IMR-90 (cell line): ENCODE measurements at regions not wholly inside any gene's neighbourhood (a gene's known extent, or its start where the extent isn't known, plus 50 kb on each side); places are given as distances from the start of the nearest gene placed in this dataset.

Experiments
- ATAC-seq: fragments of 200-7000 bp; cut with Tn5 transposase; 2 replicates; pipeline ENCODE4 v1.9.1; 2020; ENCODE audit warnings: low read depth, mild to moderate bottlenecking, moderate library complexity
- BruUV-seq: library from RNA; stranded (reverse); fragments of 400-500 nt; replicated peaks from 2 replicates; lab custom pipeline; 2021; lab: Mats Ljungman, UMichigan
- CTCF ChIA-PET: fragments of 300-600 bp; formaldehyde crosslinking; extraction: SDS; loops from one replicate; lab custom pipeline; 2021; ENCODE audit warnings: antibody characterized with exemption; lab: Yijun Ruan, JAX
- POLR2A ChIA-PET: fragments of 300-600 bp; sonication (Branson Sonifier 250); formaldehyde crosslinking; loops from one replicate; lab custom pipeline; 2022; ENCODE audit warnings: antibody characterized with exemption; ENCODE audit not compliant: unreplicated experiment; lab: Charles Lee
- DNase-seq: peaks from one replicate; pipeline ENCODE4 v3.0.0; 2013
- H2AFZ ChIP-seq: replicated peaks from 2 replicates; pipeline ENCODE3; 2013; ENCODE audit warnings: low read length, mild to moderate bottlenecking; ENCODE audit not compliant: poor library complexity
- H2AK5ac ChIP-seq: 2 replicates; pipeline ENCODE4 v1.6.1; 2013; ENCODE audit warnings: low read depth, low read length, inconsistent platforms
- H2AK9ac ChIP-seq: replicated peaks from 2 replicates; pipeline ENCODE3; 2013; ENCODE audit warnings: mild to moderate bottlenecking, low read depth, low read length, moderate library complexity; ENCODE audit not compliant: poor library complexity
- H2BK120ac ChIP-seq: 2 replicates; pipeline ENCODE4 v1.6.1; 2013; ENCODE audit warnings: low read depth, low read length, inconsistent platforms
- H2BK15ac ChIP-seq: 3 replicates; pipeline ENCODE4 v1.6.1; 2013; ENCODE audit warnings: low read depth, low read length, inconsistent platforms
- H2BK20ac ChIP-seq: 2 replicates; pipeline ENCODE4 v1.6.1; 2013; ENCODE audit warnings: low read depth, mild to moderate bottlenecking, inconsistent platforms, low read length, moderate library complexity
- H2BK5ac ChIP-seq: 2 replicates; pipeline ENCODE4 v1.6.1; 2013; ENCODE audit warnings: mild to moderate bottlenecking, low read depth, low read length, inconsistent platforms; ENCODE audit not compliant: poor library complexity, severe bottlenecking
- H3K14ac ChIP-seq: replicated peaks from 2 replicates; pipeline ENCODE4 v1.6.1; 2013; ENCODE audit warnings: low read depth, low read length, inconsistent platforms
- H3K18ac ChIP-seq: 2 replicates; pipeline ENCODE4 v1.6.1; 2013; ENCODE audit warnings: low read depth, low read length, control low read depth
- H3K23ac ChIP-seq: 2 replicates; pipeline ENCODE4 v1.6.1; 2013; ENCODE audit warnings: low read depth, low read length, inconsistent platforms
- H3K27ac ChIP-seq: 2 replicates; pipeline ENCODE4 v1.5.1; 2013; ENCODE audit warnings: mild to moderate bottlenecking, control low read depth, low read length; ENCODE audit not compliant: insufficient read depth
- H3K27me3 ChIP-seq: 2 replicates; pipeline ENCODE4 v1.6.1; 2013; ENCODE audit warnings: low read length; ENCODE audit not compliant: control insufficient read depth, insufficient read depth
- H3K36me3 ChIP-seq: 2 replicates; pipeline ENCODE4 v1.6.1; 2013; ENCODE audit warnings: low read length, mixed read lengths; ENCODE audit not compliant: control insufficient read depth, insufficient read depth
- H3K4ac ChIP-seq: 2 replicates; pipeline ENCODE4 v1.6.1; 2013; ENCODE audit warnings: low read depth, low read length, inconsistent platforms
- H3K4me1 ChIP-seq: 2 replicates; pipeline ENCODE4 v1.6.1; 2013; ENCODE audit warnings: low read length, mixed read lengths; ENCODE audit not compliant: control insufficient read depth, insufficient read depth
- H3K4me2 ChIP-seq: 2 replicates; pipeline ENCODE4 v1.6.1; 2013; ENCODE audit warnings: low read depth, mild to moderate bottlenecking, control low read depth, low read length, moderate library complexity
- H3K4me3 ChIP-seq: 2 replicates; pipeline ENCODE4 v1.5.1; 2013; ENCODE audit warnings: low read depth, mild to moderate bottlenecking, control low read depth, low read length, moderate library complexity; ENCODE audit not compliant: insufficient read depth
- H3K56ac ChIP-seq: 2 replicates; pipeline ENCODE4 v1.6.1; 2013; ENCODE audit warnings: low read length, inconsistent platforms; ENCODE audit not compliant: insufficient read depth; ENCODE audit errors: extremely low read depth
- H3K79me1 ChIP-seq, 2 experiments: 2 replicates each; pipeline ENCODE4 v1.6.1; 2013; ENCODE audit warnings: low read length in 2 of 2, inconsistent platforms in 1 of 2, low read depth in 1 of 2
- H3K9ac ChIP-seq: 2 replicates; pipeline ENCODE4 v1.6.1; 2013; ENCODE audit warnings: low read depth, low read length, control low read depth
- H3K9me1 ChIP-seq: 2 replicates; pipeline ENCODE4 v1.6.1; 2013; ENCODE audit warnings: low read length, inconsistent platforms; ENCODE audit not compliant: insufficient read depth
- H3K9me3 ChIP-seq: 2 replicates; pipeline ENCODE4 v1.6.1; 2013; ENCODE audit warnings: low read length; ENCODE audit not compliant: control insufficient read depth, insufficient read depth
- H4K20me1 ChIP-seq: 2 replicates; pipeline ENCODE4 v1.6.1; 2013; ENCODE audit warnings: low read length, inconsistent platforms; ENCODE audit not compliant: insufficient read depth
- H4K5ac ChIP-seq: 2 replicates; pipeline ENCODE4 v1.6.1; 2013; ENCODE audit warnings: mild to moderate bottlenecking, low read depth, low read length, control low read depth
- H4K8ac ChIP-seq, 2 experiments: 2 replicates each; pipeline ENCODE4 v1.6.1; 2013; ENCODE audit warnings: low read depth in 2 of 2, low read length in 2 of 2, control low read depth in 1 of 2, inconsistent platforms in 1 of 2
- H4K91ac ChIP-seq: 2 replicates; pipeline ENCODE4 v1.6.1; 2013; ENCODE audit warnings: low read depth, low read length, inconsistent platforms; ENCODE audit not compliant: insufficient read depth
- BHLHE40 ChIP-seq: fragments of 150-350 bp; IDR thresholded peaks from 2 replicates; pipeline ENCODE4 v1.6.1; 2016; ENCODE audit warnings: mild to moderate bottlenecking, low read depth, low read length
- CEBPB ChIP-seq: IDR thresholded peaks from 2 replicates; pipeline ENCODE4 v1.6.1; 2012; ENCODE audit warnings: low read depth, low read length, improper control_type of control experiment
- CHD1 ChIP-seq: IDR thresholded peaks from 2 replicates; pipeline ENCODE4 v1.6.1; 2012; ENCODE audit warnings: low read depth, low read length, improper control_type of control experiment
- CTCF ChIP-seq: conservative IDR thresholded peaks from 2 replicates; pipeline ENCODE4 v1.5.1; 2012; ENCODE audit warnings: mild to moderate bottlenecking, low read depth, low read length, improper control_type of control experiment
- ELK1 ChIP-seq: fragments of 150-350 bp; IDR thresholded peaks from 2 replicates; pipeline ENCODE4 v1.6.1; 2016; ENCODE audit warnings: low read depth, mild to moderate bottlenecking, low read length, moderate library complexity, borderline replicate concordance
- FOS ChIP-seq: fragments of 150-350 bp; IDR thresholded peaks from 2 replicates; pipeline ENCODE4 v1.6.1; 2016; ENCODE audit warnings: low read depth, low read length
- MAFK ChIP-seq: IDR thresholded peaks from 2 replicates; pipeline ENCODE4 v1.6.1; 2012; ENCODE audit warnings: low read depth, low read length, improper control_type of control experiment
- MAZ ChIP-seq: IDR thresholded peaks from 2 replicates; pipeline ENCODE4 v1.6.1; 2012; ENCODE audit warnings: low read depth, mild to moderate bottlenecking, low read length, improper control_type of control experiment, moderate library complexity, borderline replicate concordance
- MXI1 ChIP-seq: IDR thresholded peaks from 2 replicates; pipeline ENCODE4 v1.6.1; 2012; ENCODE audit warnings: low read depth, mild to moderate bottlenecking, low read length, moderate library complexity, borderline replicate concordance
- NFE2L2 ChIP-seq: fragments of 150-350 bp; IDR thresholded peaks from 2 replicates; pipeline ENCODE4 v1.6.1; 2016; ENCODE audit warnings: low read depth, mild to moderate bottlenecking, low read length
- POLR2A ChIP-seq: IDR thresholded peaks from 2 replicates; pipeline ENCODE4 v1.6.1; 2012; ENCODE audit warnings: mild to moderate bottlenecking, low read depth, low read length
- RAD21 ChIP-seq: IDR thresholded peaks from 2 replicates; pipeline ENCODE4 v1.6.1; 2012; ENCODE audit warnings: low read length, improper control_type of control experiment
- RCOR1 ChIP-seq: IDR thresholded peaks from 2 replicates; pipeline ENCODE4 v1.6.1; 2012; ENCODE audit warnings: mild to moderate bottlenecking, low read length, improper control_type of control experiment; ENCODE audit not compliant: insufficient replicate concordance
- RFX5 ChIP-seq: IDR thresholded peaks from 2 replicates; pipeline ENCODE4 v1.8.0; 2012; ENCODE audit warnings: low read depth, mild to moderate bottlenecking, low read length, moderate library complexity
- SMC3 ChIP-seq: fragments of 150-350 bp; IDR thresholded peaks from 2 replicates; pipeline ENCODE4 v1.6.1; 2016; ENCODE audit warnings: low read depth, mild to moderate bottlenecking, antibody characterized with exemption, low read length, moderate library complexity
- USF2 ChIP-seq: fragments of 150-350 bp; IDR thresholded peaks from 2 replicates; pipeline ENCODE4 v1.6.1; 2017; ENCODE audit warnings: mild to moderate bottlenecking, antibody characterized with exemption, low read length, low read depth
- WGBS, 2 experiments: methylation state at CpG; one replicate each; pipeline versions ENCODE4 v1.1.5 to v1.1.7; 2013; ENCODE audit warnings: missing lambda C conversion rate in 2 of 2; ENCODE audit not compliant: insufficient read length in 1 of 2; ENCODE audit errors: extremely low coverage in 2 of 2; 5-methylcytosine and 5-hydroxymethylcytosine counted together
- dilution Hi-C: fragments of 300-500 bp; cut with HindIII; formaldehyde crosslinking; loops from one replicate; pipeline ENCODE4 v1.14.3; 2018; ENCODE audit warnings: low sequenced_read_pairs; ENCODE audit not compliant: unreplicated experiment
- in situ Hi-C: fragments of 300-500 bp; cut with MboI; formaldehyde crosslinking; loops from 3 replicates; pipeline ENCODE4 v1.14.3; 2019; ENCODE audit warnings: low sequenced_read_pairs, inconsistent platforms, mixed read lengths
- intact Hi-C: fragments of 100-400 bp; cut with micrococcal nuclease; formaldehyde crosslinking; loops from 2 replicates; pipeline ENCODE4 v1.10.0; 2022

DNA sequence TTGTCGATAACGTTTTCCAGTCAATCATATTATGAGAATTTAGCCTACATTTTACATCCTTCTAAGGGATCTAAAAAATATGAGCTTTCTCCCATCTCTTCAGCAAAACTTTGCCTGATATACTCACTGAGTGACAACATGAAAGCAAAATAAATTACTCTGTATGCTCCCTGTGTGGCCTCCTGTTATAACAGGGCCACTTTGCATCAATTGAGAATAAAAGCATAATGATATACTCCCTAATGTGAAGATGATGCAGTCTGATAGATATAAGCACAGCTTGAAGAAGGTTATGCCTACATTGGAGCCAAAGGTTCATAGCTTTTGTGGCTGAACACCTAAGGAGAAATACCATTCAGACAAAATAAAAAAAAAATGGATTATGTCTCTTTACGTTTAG lies 561.3 kb upstream of the ZNF717 start:
- DNase-seq, result no peak
- H3K36me3 ChIP-seq, result no peaks in the 10 kb centered on the region
- H3K27ac ChIP-seq, result no peak overlapping the region
- no peak overlapping the region for H4K8ac ChIP-seq
- no peak overlapping the region for H3K9ac ChIP-seq
- no peak overlapping the region for H2BK20ac ChIP-seq
- H2AK9ac ChIP-seq, result no peak overlapping the region
- CTCF ChIA-PET, result no interaction called here
- H3K9me3 ChIP-seq, result no peaks in the 10 kb centered on the region
- TF ChIP-seq RAD21 (no peak), CEBPB (no peak), RFX5 (no peak), MXI1 (no peak), POLR2A (no peak), NFE2L2 (no peak), CHD1 (no peak), MAZ (no peak), MAFK (no peak), ELK1 (no peak), BHLHE40 (no peak), CTCF (no peak), SMC3 (no peak), USF2 (no peak), FOS (no peak), RCOR1 (no peak)
- H3K27me3 ChIP-seq, result no peaks in the 10 kb centered on the region
- no peak overlapping the region for H3K18ac ChIP-seq
- H3K79me1 ChIP-seq, result no peaks in the 10 kb centered on the region
- POLR2A ChIA-PET, result no interaction called here
- in situ Hi-C loops, result no loop called here
- no peak overlapping the region for H2BK120ac ChIP-seq
- no peak overlapping the region for H4K5ac ChIP-seq
- no TSS peak for BruUV-seq
- no peak overlapping the region for H2AFZ ChIP-seq
- no peaks in the 10 kb centered on the region for H3K9me1 ChIP-seq
- H3K4me3 ChIP-seq, result no peak overlapping the region
- no peak overlapping the region for H4K91ac ChIP-seq
- no peak overlapping the region for H2BK5ac ChIP-seq
- H3K14ac ChIP-seq, result no peak overlapping the region
- no peak overlapping the region for H3K56ac ChIP-seq
- H3K4ac ChIP-seq, result no peak overlapping the region
- 0 out of 2 replicates have a peak, but pooled peaks cover 2% of the 10 kb centered on the region for H3K4me1 ChIP-seq
- H2BK15ac ChIP-seq, result no peak overlapping the region
- H3K4me2 ChIP-seq, result no peak overlapping the region
- H3K23ac ChIP-seq, result no peak overlapping the region
- no peak overlapping the region for H2AK5ac ChIP-seq
- ATAC-seq, result no peak
- intact Hi-C loops, result no loop called here
- dilution Hi-C loops, result no loop called here
- H4K20me1 ChIP-seq, result no peaks in the 10 kb centered on the region
- 100% methylated on average over 2 of the region's 3 CpGs; no CpG with 5 or more reads in 1 of the 2 experiments for WGBS, 2 experiments
